ENCODE measurements at regions not wholly inside any gene's neighbourhood (a gene's known extent, or its start where the extent isn't known, plus 50 kb on each side); places are given as distances from the start of the nearest gene placed in this dataset.

GRCh38 chr14:22232486-22232885 is 356.5 kb downstream of the DAD1 start:
- TF ChIP-seq CTCF (conservative IDR thresholded peaks at IDR 0.05) (no peak), ZFX (IDR thresholded peaks at IDR 0.05) (no peak)

All from C4-2B (cell line).